H1 (cell line): ENCODE measurements at regions not wholly inside any gene's neighbourhood (a gene's known extent, or its start where the extent isn't known, plus 50 kb on each side); places are given as distances from the start of the nearest gene placed in this dataset.

Experiments
- CTCF ChIA-PET: fragments of 300-600 bp; sonication (Branson Sonifier 250); formaldehyde crosslinking; loops from one replicate; lab custom pipeline; 2021; ENCODE audit not compliant: partially characterized antibody; lab: Charles Lee
- POLR2A ChIA-PET: fragments of 300-600 bp; sonication (Branson Sonifier 250); formaldehyde crosslinking; loops from one replicate; lab custom pipeline; 2021; ENCODE audit warnings: inconsistent platforms; ENCODE audit not compliant: partially characterized antibody; lab: Charles Lee
- DNase-seq, 2 experiments: peaks; one replicate each; pipeline versions ENCODE4 v3.0.0 to v3.0.0-alpha.2; 2010 to 2022; ENCODE audit warnings: low spot score in 2 of 2, low read depth in 1 of 2, mixed read lengths in 1 of 2
- FAIRE-seq: peaks from 2 replicates; lab custom pipeline; 2011; peaks lifted over from hg19 to GRCh38; lab: Jason Lieb, UNC
- H2AFZ ChIP-seq: 2 replicates; pipeline ENCODE4 v1.8.1; 2012; ENCODE audit warnings: low read length, inconsistent platforms
- H2AK5ac ChIP-seq: 2 replicates; pipeline ENCODE4 v1.6.1; 2013; ENCODE audit warnings: low read depth, low read length
- H2BK120ac ChIP-seq: replicated peaks from 2 replicates; pipeline ENCODE3; 2013; ENCODE audit warnings: low read depth, low read length, inconsistent platforms
- H2BK12ac ChIP-seq: 2 replicates; pipeline ENCODE4 v1.6.1; 2013; ENCODE audit warnings: low read depth, low read length
- H2BK15ac ChIP-seq: 2 replicates; pipeline ENCODE4 v1.6.1; 2013; ENCODE audit warnings: low read length
- H2BK20ac ChIP-seq: 2 replicates; pipeline ENCODE4 v1.6.1; 2013; ENCODE audit warnings: low read length
- H2BK5ac ChIP-seq: 2 replicates; pipeline ENCODE4 v1.6.1; 2013; ENCODE audit warnings: low read depth, low read length
- H3K14ac ChIP-seq: 2 replicates; pipeline ENCODE4 v1.6.1; 2013; ENCODE audit warnings: inconsistent platforms; ENCODE audit not compliant: insufficient read length
- H3K18ac ChIP-seq: 2 replicates; pipeline ENCODE4 v1.6.1; 2013; ENCODE audit warnings: low read length; ENCODE audit errors: extremely low read depth
- H3K23ac ChIP-seq: 2 replicates; pipeline ENCODE4 v1.6.1; 2013; ENCODE audit warnings: inconsistent platforms; ENCODE audit not compliant: insufficient read length
- H3K23me2 ChIP-seq: 2 replicates; pipeline ENCODE4 v1.6.1; 2013; ENCODE audit warnings: low read depth, low read length
- H3K27ac ChIP-seq: 2 replicates; pipeline ENCODE4 v1.6.1; 2011; ENCODE audit warnings: low read depth, low read length, inconsistent platforms
- H3K27me3 ChIP-seq, 4 experiments: replicated peaks in 1 of 4; 1 replicate in 1 of 4; 2 replicates in 3 of 4; pipeline versions ENCODE4 v1.6.1 to v1.8.1; 2011 to 2013; ENCODE audit warnings: low read length in 3 of 4, mild to moderate bottlenecking in 3 of 4, inconsistent platforms in 2 of 4, mixed read lengths in 2 of 4, moderate library complexity in 1 of 4; ENCODE audit not compliant: control insufficient read depth in 3 of 4, insufficient read depth in 3 of 4; ENCODE audit errors: extremely low read depth in 1 of 4
- H3K36me3 ChIP-seq, 4 experiments: 2 replicates each; pipeline versions ENCODE4 v1.6.1 to v1.8.1; 2011 to 2013; ENCODE audit warnings: mild to moderate bottlenecking in 4 of 4, low read length in 3 of 4, moderate library complexity in 2 of 4, control low read depth in 1 of 4, inconsistent platforms in 1 of 4; ENCODE audit not compliant: insufficient read depth in 4 of 4, control insufficient read depth in 2 of 4
- H3K4ac ChIP-seq: replicated peaks from 2 replicates; pipeline ENCODE3; 2013; ENCODE audit warnings: low read length, low read depth, mixed read lengths, inconsistent platforms; ENCODE audit not compliant: insufficient read length
- H3K4me1 ChIP-seq, 4 experiments: replicated peaks in 1 of 4; 1 replicate in 1 of 4; 2 replicates in 3 of 4; pipeline versions ENCODE4 v1.6.1 to v1.8.1; 2011 to 2013; ENCODE audit warnings: low read length in 3 of 4, inconsistent platforms in 2 of 4, mixed read lengths in 1 of 4; ENCODE audit not compliant: insufficient read depth in 4 of 4, control insufficient read depth in 3 of 4
- H3K4me2 ChIP-seq, 2 experiments: 2 replicates each; pipeline versions ENCODE4 v1.6.1 to v1.8.1; 2011 to 2013; ENCODE audit warnings: low read depth in 2 of 2, low read length in 2 of 2, control low read depth in 1 of 2, inconsistent platforms in 1 of 2, mild to moderate bottlenecking in 1 of 2; ENCODE audit not compliant: insufficient read depth in 1 of 2
- H3K4me3 ChIP-seq, 4 experiments: fragments of 200-600, 300-600 bp in 1 of 4; sonication (generic), shearing (Covaris generic), sonication (Bioruptor Twin) in 1 of 4; 2 replicates each; pipeline versions ENCODE4 v1.5.1 to v1.8.1; 2011 to 2016; ENCODE audit warnings: low read length in 4 of 4, low read depth in 3 of 4, control low read depth in 2 of 4, inconsistent platforms in 2 of 4, mild to moderate bottlenecking in 2 of 4, mixed read lengths in 1 of 4, moderate library complexity in 1 of 4; ENCODE audit not compliant: insufficient read depth in 2 of 4; ENCODE audit errors: extremely low read depth in 1 of 4
- H3K56ac ChIP-seq: replicated peaks from 2 replicates; pipeline ENCODE3; 2013; ENCODE audit warnings: low read depth, mild to moderate bottlenecking, mixed read lengths, low read length, inconsistent platforms; ENCODE audit not compliant: insufficient read length
- H3K79me1 ChIP-seq: 2 replicates; pipeline ENCODE4 v1.6.1; 2013; ENCODE audit warnings: low read depth, low read length, control low read depth
- H3K79me2 ChIP-seq, 2 experiments: 2 replicates each; pipeline versions ENCODE4 v1.6.1 to v1.8.1; 2012 to 2013; ENCODE audit warnings: low read length in 2 of 2, mild to moderate bottlenecking in 2 of 2, inconsistent platforms in 1 of 2; ENCODE audit not compliant: insufficient read depth in 2 of 2, control insufficient read depth in 1 of 2
- H3K9ac ChIP-seq, 4 experiments: replicated peaks in 1 of 4; 1 replicate in 1 of 4; 2 replicates in 3 of 4; pipeline versions ENCODE4 v1.6.1 to v1.8.1; 2011 to 2013; ENCODE audit warnings: low read depth in 3 of 4, low read length in 3 of 4, control low read depth in 2 of 4, mild to moderate bottlenecking in 2 of 4, moderate library complexity in 2 of 4, inconsistent platforms in 1 of 4; ENCODE audit errors: extremely low read depth in 1 of 4
- H3K9me3 ChIP-seq, 2 experiments: 2 replicates each; pipeline versions ENCODE4 v1.6.1 to v1.8.1; 2012 to 2013; ENCODE audit warnings: mild to moderate bottlenecking in 2 of 2, moderate library complexity in 2 of 2, control low read depth in 1 of 2, inconsistent platforms in 1 of 2, low read depth in 1 of 2, low read length in 1 of 2, mixed read lengths in 1 of 2; ENCODE audit not compliant: insufficient read depth in 2 of 2
- H4K20me1 ChIP-seq, 2 experiments: replicated peaks in 1 of 2; 2 replicates each; pipeline versions ENCODE3 to v1.8.1; 2011 to 2013; ENCODE audit warnings: inconsistent platforms in 2 of 2, low read length in 2 of 2, mild to moderate bottlenecking in 1 of 2; ENCODE audit not compliant: insufficient read depth in 2 of 2, control insufficient read depth in 1 of 2
- H4K5ac ChIP-seq: 2 replicates; pipeline ENCODE4 v1.6.1; 2013; ENCODE audit warnings: low read length, low read depth, mixed read lengths, inconsistent platforms; ENCODE audit not compliant: insufficient read length
- H4K8ac ChIP-seq: 2 replicates; pipeline ENCODE4 v1.8.0; 2013; ENCODE audit warnings: mild to moderate bottlenecking, moderate library complexity, low read length, inconsistent platforms; ENCODE audit not compliant: insufficient read depth; ENCODE audit errors: extremely low read depth
- H4K91ac ChIP-seq: replicated peaks from 2 replicates; pipeline ENCODE3; 2013; ENCODE audit warnings: low read length, mixed read lengths, inconsistent platforms; ENCODE audit not compliant: insufficient read length
- EP300 ChIP-seq, 2 experiments: IDR thresholded peaks; 1 replicate in 1 of 2; 2 replicates in 1 of 2; pipeline ENCODE4 v1.6.1; 2011 to 2012; ENCODE audit warnings: low read depth in 2 of 2, low read length in 2 of 2, mild to moderate bottlenecking in 2 of 2, borderline replicate concordance in 1 of 2, inconsistent platforms in 1 of 2, moderate library complexity in 1 of 2
- EZH2 ChIP-seq: fragments of 200-600 bp; sonication (generic); IDR thresholded peaks from 2 replicates; pipeline ENCODE4 v1.7.1; 2012; ENCODE audit warnings: low read depth, mild to moderate bottlenecking, moderate library complexity, low read length, inconsistent platforms; ENCODE audit not compliant: severe bottlenecking
- KDM1A ChIP-seq: fragments of 200-600, 300-600 bp; sonication (generic); IDR thresholded peaks from 2 replicates; pipeline ENCODE4 v1.7.1; 2016; ENCODE audit warnings: mild to moderate bottlenecking, low read length, borderline replicate concordance
- SIRT6 ChIP-seq: IDR thresholded peaks from one replicate; pipeline ENCODE4 v1.7.1; 2012; ENCODE audit warnings: low read length, inconsistent platforms
- SP4 ChIP-seq: IDR thresholded peaks from 2 replicates; pipeline ENCODE4 v1.6.1; 2012; ENCODE audit warnings: low read length, inconsistent platforms
- USF2 ChIP-seq: IDR thresholded peaks from 2 replicates; pipeline ENCODE4 v1.6.1; 2011; ENCODE audit warnings: low read length, improper control_type of control experiment
- WGBS, 2 experiments: shearing (Covaris generic) in 1 of 2; methylation state at CpG; one replicate each; pipeline versions ENCODE4 v1.1.6 to v1.1.7; 2013 to 2015; ENCODE audit warnings: low lambda C conversion rate in 2 of 2, mixed read lengths in 2 of 2, inconsistent platforms in 1 of 2, low coverage in 1 of 2, missing lambda C conversion rate in 1 of 2; ENCODE audit not compliant: insufficient replicate concordance in 2 of 2, insufficient coverage in 1 of 2, insufficient read length in 1 of 2; ENCODE audit errors: extremely low coverage in 1 of 2, missing lambda C conversion rate in 1 of 2; 5-methylcytosine and 5-hydroxymethylcytosine counted together

DNA sequence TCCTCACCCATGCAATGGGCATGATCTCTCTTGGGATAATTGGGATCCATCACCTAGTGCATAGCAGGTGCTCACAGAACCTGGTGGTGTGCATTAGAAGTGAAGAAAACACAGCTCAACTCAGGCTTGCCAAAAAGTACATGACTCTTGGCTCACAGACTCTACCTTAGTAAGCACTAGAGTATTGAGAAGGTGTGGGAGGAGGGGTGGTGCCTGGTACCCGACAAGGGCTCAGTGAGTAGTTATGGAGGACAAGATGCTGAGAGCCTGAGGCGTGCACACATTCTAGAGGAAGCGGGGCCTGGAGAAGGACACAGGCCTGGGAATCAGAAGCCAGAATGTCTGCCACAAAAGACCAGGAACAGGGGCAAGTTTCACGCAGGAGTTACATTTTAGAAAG is 100.3 kb upstream of the GRIK3 start:
- no peak for TF ChIP-seq USF2
- TF ChIP-seq KDM1A: no peak
- TF ChIP-seq EZH2: no peak
- no peak for TF ChIP-seq EP300 (IDR thresholded peaks at IDR 0.05; ENCODE audit: borderline replicate concordance in 1 of 2, low read depth in 2 of 2, low read length in 2 of 2)
- no peak for TF ChIP-seq SP4
- no peak for TF ChIP-seq SIRT6
- H4K5ac ChIP-seq: no peak overlapping the region
- no peak overlapping the region for H2BK20ac ChIP-seq
- peaks cover 0 to 2% (median 0%) of the 10 kb centered on the region in 4 experiments; a peak in 1 of 7 replicates for H3K27me3 ChIP-seq
- no peak overlapping the region for H3K4me2 ChIP-seq
- H4K8ac ChIP-seq: no peak overlapping the region
- no peak overlapping the region for H3K4me3 ChIP-seq
- H3K79me2 ChIP-seq: no peaks in the 10 kb centered on the region
- H2AFZ ChIP-seq: no peak overlapping the region
- H4K91ac ChIP-seq: no peak overlapping the region
- H3K23ac ChIP-seq: no peak overlapping the region
- H3K23me2 ChIP-seq: no peaks in the 10 kb centered on the region; the same call in 1 of the 2 replicates
- no peaks in the 10 kb centered on the region for H3K4me1 ChIP-seq
- no peak overlapping the region for H3K9ac ChIP-seq
- no peak overlapping the region for H3K18ac ChIP-seq
- no peak overlapping the region for H2AK5ac ChIP-seq
- ChIA-PET CTCF (interaction anchor here (0.5 to 1.6 kb wide), 3 partner anchors 41 to 715 kb away, joined by 3 to 4 read pairs (median 3); no protein-coding TSS in a partner anchor), POLR2A (no interaction called here)
- FAIRE-seq (no peak), DNase-seq (no peak)
- no peaks in the 10 kb centered on the region for H4K20me1 ChIP-seq
- no peaks in the 10 kb centered on the region for H3K36me3 ChIP-seq
- no peak overlapping the region for H3K4ac ChIP-seq
- no peak overlapping the region for H2BK120ac ChIP-seq
- no peak overlapping the region for H3K56ac ChIP-seq
- 90% methylated on average over 4 of the region's 4 CpGs; no CpG with 5 or more reads in 1 of the 2 experiments for WGBS, 2 experiments
- no peak overlapping the region for H2BK5ac ChIP-seq
- no peaks in the 10 kb centered on the region for H3K79me1 ChIP-seq
- no peak overlapping the region for H2BK12ac ChIP-seq
- no peaks in the 10 kb centered on the region for H3K9me3 ChIP-seq
- H3K27ac ChIP-seq: no peak overlapping the region
- no peak overlapping the region for H3K14ac ChIP-seq
- no peak overlapping the region for H2BK15ac ChIP-seq
